SHP77 treated with DMSO at 0.1 percent for 48 hours (cell line): ENCODE measurements at regions not wholly inside any gene's neighbourhood (a gene's known extent, or its start where the extent isn't known, plus 50 kb on each side); places are given as distances from the start of the nearest gene placed in this dataset.

ENCODE experiments used
- DNase-seq: peaks from one replicate; lab custom pipeline; 2025; lab: John Stamatoyannopoulos, UW

GRCh38 chr6:142682985-142683384, 262.0 kb downstream of the HIVEP2 start:
- no peak for DNase-seq

- DNase-seq: no peak
Observed at GRCh38 chr6:142683714-142684141, 261.2 kb downstream of the HIVEP2 start.

DNA sequence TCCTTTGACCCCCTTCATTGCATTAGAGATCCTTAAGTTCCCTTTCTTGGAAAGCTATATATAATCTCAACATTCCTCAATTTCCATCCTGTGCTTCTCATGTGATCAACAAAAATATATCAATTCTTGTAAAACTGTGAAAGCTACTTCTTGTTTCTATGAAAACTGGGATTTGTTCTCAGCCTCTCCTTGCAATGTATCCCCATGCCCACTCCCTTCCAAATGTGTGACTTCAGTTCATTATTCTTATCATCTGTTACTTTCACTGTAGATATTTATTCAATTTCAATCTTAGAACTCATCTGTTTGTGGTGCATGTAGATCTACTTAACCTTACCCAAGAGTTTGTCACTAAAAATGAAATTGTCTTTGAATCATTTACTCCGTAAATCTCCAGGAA, 260.6 kb downstream of the HIVEP2 start:
- DNase-seq: no peak

GRCh38 chr6:142685852-142686506, 259.0 kb downstream of the HIVEP2 start:
- DNase-seq: no peak

DNA sequence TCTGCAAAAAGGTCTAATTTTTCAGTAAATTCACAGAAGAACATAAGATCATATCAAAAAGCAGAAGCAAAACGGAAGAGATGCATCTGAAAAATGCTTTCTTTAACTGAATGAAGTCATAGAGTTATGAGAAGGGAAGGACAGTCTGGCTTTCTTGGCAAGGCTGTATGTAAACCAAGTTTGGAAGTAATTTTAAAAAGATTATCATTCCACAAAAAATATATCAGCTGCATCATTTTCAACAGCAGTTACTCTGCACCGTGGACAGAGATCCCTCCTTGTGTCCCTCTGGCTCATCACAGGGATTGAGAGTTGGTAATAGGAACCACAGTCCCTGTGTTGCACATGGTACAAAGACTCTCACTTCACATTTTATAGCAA, 258.5 kb downstream of the HIVEP2 start:
- DNase-seq: no peak

DNA sequence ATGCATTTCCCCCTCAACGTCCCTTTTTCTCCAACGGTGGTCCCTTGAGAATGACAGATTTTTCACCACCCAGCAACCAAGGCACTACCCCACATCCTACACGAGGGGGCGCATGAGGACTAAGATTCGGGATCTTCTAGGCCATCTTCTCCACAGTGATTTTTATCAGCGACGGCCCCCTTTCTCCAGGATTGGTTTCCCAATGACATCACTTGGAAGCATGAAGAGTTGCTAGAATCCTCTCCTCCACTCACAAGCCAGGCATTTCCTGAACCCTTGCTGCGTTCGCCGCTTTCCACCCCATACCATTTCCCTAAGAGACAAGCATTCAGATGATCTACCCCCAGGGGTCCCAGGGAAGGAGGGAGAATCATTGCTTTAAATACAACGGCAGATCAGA, 252.0 kb downstream of the HIVEP2 start:
- peak; percentile 42 for DNase-seq

DNA sequence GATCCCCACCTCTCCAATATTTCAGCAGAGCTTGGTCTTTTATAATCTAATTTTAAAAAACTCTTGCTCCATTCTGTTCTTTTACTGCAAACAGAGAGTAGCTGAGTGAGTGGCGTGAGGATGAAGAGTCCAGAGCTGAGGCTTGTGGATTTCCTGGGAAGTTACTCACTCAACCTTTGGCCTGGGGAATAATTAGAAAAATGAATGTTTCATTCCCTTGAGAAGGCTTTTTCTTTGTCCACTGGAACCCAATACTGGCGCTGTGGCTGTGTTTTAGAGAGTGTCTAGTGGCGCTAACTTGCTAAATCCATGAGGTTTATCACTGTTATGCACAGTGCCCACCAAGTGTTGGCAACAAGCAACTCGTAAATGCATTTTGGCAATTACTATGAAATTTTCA, 251.5 kb downstream of the HIVEP2 start:
- DNase-seq: no peak

- DNase-seq: no peak
Observed at GRCh38 chr6:142694054-142694453, 250.9 kb downstream of the HIVEP2 start.

GRCh38 chr6:142695016-142695415, 250.0 kb downstream of the HIVEP2 start:
- DNase-seq: no peak

- peak; percentile 71 for DNase-seq
Observed at GRCh38 chr6:142696123-142697000, 248.6 kb downstream of the HIVEP2 start.

- DNase-seq: no peak
Observed at GRCh38 chr6:142697001-142697335, 248.0 kb downstream of the HIVEP2 start.

- no peak for DNase-seq
Observed at GRCh38 chr6:142697922-142698321, 247.1 kb downstream of the HIVEP2 start.

DNA sequence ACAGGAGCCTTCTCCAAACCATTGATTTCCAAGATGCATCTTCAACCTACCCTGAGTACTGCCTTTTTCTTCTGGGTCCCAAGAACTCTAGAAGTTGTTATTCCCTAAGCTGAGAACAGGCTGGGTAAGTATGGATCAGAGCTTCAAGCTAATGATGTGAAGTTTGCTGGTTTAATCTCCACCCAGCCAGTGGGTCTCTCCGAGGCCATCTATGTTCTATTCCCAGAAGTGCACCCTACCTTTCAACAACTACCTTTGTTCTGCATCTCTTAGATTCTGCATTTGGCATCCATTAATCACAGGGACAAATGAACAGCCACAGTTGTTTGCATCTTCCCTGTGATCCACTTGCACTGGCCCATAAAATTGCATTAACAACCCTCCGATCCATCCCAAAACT, 246.2 kb downstream of the HIVEP2 start:
- no peak for DNase-seq

DNA sequence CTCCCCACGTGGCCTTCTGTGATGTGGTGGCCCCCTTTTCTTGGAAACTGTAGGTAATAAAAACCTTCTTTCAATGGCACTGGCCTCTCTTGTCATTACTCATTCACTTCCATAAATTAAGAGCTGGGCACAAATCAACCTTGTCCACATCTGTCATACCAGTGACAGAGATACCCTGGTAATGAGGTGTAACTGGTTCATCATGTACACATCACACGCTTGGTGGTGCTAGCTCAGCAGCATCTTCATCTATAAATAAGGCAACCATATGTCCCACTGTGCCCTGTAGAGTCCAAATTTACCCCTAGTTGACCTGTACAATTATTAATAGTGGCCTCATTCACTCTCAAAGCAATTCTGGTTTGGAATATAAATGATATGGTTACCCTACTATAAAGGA, 245.6 kb downstream of the HIVEP2 start:
- DNase-seq: no peak

- DNase-seq: no peak
Observed at GRCh38 chr6:142700032-142700431, 244.9 kb downstream of the HIVEP2 start.

- no peak for DNase-seq
Observed at GRCh38 chr6:142700671-142701312, 244.2 kb downstream of the HIVEP2 start.
